ENCODE measurements at regions not wholly inside any gene's neighbourhood (a gene's known extent, or its start where the extent isn't known, plus 50 kb on each side); places are given as distances from the start of the nearest gene placed in this dataset.
"Not testable (repeated sequence)": the region's sequence is repeated elsewhere in the genome, so short reads cannot be mapped to it uniquely, and the experiment has no call there.

- no peak for DNase-seq (ENCODE audit: low read depth)
Observed at GRCh38 chr7:69091521-69091920, 506.8 kb upstream of the AUTS2 start.

GRCh38 chr7:69095127-69095526, 503.1 kb upstream of the AUTS2 start:
- DNase-seq (ENCODE audit: low read depth) = no peak

- DNase-seq (ENCODE audit: low read depth) = no peak
Observed at GRCh38 chr7:69095649-69096048, 502.6 kb upstream of the AUTS2 start.

- no peak for DNase-seq (ENCODE audit: low read depth)
Observed at GRCh38 chr7:69104023-69104422, 494.3 kb upstream of the AUTS2 start.

DNA sequence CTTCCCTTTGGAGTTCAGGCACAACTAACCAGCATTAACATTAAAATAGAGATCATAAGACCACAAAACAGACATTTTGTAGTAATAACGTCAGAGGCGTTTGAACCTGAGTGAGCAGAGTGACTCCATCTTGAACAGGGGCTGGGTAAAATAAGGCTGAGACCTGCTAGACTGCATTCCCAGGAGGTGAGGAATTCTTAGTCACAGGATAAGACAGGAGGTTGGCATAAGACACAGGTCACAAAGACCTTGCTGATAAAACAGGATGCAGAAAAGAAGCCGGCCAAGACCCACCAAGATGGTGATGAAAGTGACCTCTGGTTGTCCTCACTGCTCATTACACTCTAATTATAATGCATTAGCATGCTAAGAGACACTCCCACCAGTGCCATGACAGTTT, 493.2 kb upstream of the AUTS2 start:
- DNase-seq (ENCODE audit: low read depth) = no peak

GRCh38 chr7:69105981-69106380, 492.3 kb upstream of the AUTS2 start:
- no peak for DNase-seq (ENCODE audit: low read depth)

DNA sequence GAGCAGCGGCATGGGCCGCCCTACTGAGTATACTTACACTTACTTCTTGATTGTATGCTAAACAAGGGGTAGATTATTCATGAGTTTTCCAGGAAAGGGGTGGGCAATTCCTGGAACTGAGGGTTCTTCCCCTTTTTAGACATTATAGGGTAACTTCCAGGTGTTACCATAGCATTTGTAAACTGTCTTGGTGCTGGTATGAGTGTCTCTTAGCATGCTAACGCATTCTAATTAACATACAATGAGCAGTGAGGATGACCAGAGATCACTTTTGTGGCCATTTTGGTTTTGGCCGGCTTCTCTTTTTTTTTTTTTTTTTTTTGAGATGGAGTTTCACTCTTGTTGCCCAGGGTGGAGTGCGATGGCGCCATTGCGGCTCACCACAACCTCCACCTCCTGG, 491.8 kb upstream of the AUTS2 start:
- DNase-seq (ENCODE audit: low read depth) = not testable (repeated sequence)

DNA sequence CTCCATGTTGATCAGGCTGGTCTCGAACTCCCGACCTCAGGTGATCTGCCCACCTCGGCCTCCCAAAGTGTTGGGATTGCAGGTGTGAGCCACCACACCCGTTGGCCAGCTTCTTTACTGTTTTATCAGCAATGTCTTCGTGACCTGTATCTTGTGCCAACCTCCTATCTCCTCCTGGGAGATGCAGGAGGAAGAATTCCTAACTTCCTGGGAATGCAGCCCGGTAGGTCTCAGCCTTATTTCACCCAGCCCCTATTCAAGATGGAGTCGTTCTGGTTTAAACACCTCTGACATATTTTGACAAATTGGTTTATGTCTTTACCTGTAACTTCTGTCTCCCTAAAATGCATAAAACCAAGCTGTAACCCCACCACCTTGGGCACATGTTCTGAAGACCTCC, 491.3 kb upstream of the AUTS2 start:
- not testable (repeated sequence) for DNase-seq (ENCODE audit: low read depth)

DNA sequence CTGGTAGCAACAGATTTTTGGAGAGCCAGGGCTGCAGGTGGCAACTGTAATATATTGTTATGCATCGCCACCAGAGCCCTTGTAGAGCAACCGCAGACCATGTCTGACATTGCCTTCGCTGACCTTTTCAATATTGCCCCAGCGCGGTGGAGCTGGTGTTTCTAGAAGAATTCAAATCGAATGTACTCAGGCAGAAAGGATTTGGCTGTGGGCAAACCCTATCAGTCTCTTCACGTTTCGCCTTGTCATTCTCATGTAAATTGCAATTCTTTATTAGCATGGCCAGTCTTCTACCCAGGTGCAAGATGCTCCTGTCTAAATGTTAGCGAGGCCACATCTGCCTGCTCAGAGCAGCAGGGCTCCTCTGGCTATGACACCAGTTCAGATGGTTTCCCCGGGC, 490.2 kb upstream of the AUTS2 start:
- DNase-seq (ENCODE audit: low read depth) = no peak

- DNase-seq (ENCODE audit: low read depth) = no peak
Observed at GRCh38 chr7:69109246-69109645, 489.0 kb upstream of the AUTS2 start.

GRCh38 chr7:69109879-69110278, 488.4 kb upstream of the AUTS2 start:
- no peak for DNase-seq (ENCODE audit: low read depth)

DNA sequence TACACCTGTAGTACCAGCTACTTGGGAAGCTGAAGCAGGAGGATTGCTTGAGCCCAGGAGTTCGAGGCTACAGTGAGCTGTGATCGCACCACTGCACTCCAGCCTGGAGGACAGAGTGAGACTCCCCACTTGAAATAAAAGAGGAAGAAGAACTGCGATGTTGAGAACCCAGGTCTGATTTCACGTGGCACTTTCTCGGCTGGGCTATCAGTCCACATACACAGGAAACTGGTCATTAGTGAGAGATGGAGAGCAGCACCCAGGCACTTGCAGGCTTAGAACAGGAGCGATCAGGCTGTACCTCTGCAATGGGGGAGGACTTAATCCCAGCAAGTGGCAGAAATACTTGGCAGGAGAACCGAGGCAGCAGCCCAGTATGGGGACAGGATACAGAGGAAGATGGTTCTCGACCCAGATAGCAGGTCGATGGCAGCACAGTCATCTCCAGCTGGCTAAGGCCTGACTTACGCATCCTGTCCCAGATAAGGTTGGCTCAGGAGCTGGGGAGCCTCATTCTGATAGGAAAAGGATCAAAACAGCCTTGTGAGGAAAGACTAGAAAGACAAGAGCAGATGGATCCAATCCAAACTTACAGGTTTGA, 487.7 kb upstream of the AUTS2 start:
- no peak for DNase-seq (ENCODE audit: low read depth)

GRCh38 chr7:69114374-69114773, 483.9 kb upstream of the AUTS2 start:
- DNase-seq (ENCODE audit: low read depth) = no peak

DNA sequence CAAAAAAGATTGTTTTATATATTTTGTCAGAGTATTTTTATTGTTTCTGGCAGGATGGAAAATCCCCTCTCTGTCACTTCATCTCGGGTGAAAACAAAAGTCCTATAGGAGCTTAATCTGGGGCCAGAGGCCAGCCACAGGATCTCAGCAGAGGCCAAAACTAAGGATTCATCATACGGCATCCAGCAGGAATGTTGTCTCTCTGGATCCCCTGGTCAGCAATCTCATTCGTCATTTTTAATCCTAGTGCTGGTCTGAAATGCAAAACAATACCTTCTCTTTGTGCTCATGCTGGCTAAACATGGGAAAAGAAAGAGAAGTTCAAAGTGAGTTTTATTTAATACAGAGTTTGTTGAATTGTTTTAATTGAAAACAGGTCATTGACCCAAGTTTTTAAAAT, 482.5 kb upstream of the AUTS2 start:
- DNase-seq (ENCODE audit: low read depth) = no peak

- DNase-seq (ENCODE audit: low read depth) = not testable (repeated sequence)
Observed at GRCh38 chr7:69116196-69116595, 482.1 kb upstream of the AUTS2 start.

- no peak for DNase-seq (ENCODE audit: low read depth)
Observed at GRCh38 chr7:69122953-69123352, 475.3 kb upstream of the AUTS2 start.

DNA sequence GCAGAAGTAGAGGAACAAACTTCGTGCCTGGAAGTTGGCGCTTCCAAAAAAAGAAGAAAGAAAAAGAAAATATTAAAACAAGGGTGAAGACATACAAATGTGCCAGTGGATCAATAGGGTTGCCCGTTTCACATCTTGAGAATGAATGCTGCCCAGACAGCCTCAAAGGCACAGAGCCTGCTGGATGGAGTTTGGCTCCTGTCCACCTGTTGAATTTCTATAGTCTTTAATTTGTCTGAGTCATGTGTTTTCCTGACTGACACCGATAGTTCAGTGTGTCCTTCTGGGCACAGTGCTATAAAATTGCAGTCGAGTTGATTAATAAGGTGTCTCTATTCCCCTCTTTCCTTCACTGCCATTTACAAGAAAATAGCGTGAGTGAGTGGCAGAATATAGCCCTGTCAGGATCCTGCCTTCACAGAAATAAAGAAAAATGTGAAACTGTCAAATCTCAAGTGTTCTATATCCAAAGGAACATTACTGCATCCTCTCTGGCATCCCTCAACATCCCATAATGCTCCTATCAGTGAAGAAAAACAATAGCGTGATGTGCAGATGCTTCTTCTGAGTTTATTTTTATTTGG, 471.3 kb upstream of the AUTS2 start:
- no peak for DNase-seq (ENCODE audit: low read depth)

DNA sequence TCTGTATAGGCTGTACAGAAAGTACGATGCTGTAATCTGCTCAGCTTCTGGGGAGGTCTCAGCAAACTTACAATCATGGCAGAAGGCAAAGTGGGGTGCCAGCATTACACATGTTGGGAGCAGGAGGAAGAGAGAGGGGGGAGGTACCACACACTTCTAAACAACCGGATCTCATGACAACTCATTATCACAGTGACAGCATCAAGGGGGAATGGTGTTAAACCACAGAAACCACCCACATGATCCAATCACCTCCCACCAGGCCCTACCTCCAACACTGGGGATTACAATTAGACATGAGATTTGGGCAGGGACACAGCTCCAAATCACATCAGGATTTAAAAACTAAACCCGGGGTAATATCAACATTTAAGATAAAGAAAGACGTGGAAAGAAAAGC, 468.8 kb upstream of the AUTS2 start:
- DNase-seq (ENCODE audit: low read depth) = no peak

DNA sequence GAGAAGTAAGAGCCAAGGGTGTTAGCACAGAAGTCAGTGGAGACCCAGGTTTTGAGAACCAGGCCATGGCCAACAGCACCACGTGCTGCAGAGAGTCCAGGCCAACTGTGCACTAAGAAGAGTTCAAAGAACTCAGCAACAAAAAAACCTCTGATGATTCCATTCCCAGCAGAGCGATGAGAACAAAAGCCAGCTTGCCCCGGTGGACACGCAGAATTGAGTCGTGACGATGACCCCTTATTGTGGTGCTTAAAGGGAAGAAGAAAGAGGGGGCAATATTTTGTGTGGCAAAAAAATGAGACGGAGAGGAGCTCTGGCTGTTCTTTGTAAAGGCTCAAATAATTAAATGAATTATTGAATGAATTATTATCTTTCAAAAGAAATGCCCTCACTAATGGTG, 468.3 kb upstream of the AUTS2 start:
- DNase-seq (ENCODE audit: low read depth) = no peak

GRCh38 chr7:69130396-69130795, 467.9 kb upstream of the AUTS2 start:
- no peak for DNase-seq (ENCODE audit: low read depth)

DNA sequence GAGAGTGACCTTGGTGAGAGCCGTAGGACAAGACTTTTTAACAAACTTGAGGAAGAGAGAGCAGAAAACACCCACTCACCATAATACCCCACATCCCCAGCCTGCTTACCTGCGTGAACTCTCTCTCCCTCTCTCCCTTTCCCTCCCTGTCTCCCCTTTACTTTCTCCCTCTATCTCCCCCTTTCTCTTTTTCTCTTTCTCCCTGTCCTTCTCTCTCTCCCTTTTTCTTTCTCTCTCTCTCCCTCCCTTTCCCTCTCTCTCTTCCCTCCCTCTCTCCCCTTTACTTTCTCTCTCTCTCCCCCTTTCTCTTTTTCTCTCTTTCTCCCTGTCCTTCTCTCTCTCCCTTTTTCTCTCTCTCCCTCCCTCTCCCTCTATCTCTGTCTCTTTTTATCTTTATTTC, 464.0 kb upstream of the AUTS2 start:
- no peak for DNase-seq (ENCODE audit: low read depth)

GRCh38 chr7:69147631-69148030, 450.6 kb upstream of the AUTS2 start:
- DNase-seq (ENCODE audit: low read depth) = no peak

DNA sequence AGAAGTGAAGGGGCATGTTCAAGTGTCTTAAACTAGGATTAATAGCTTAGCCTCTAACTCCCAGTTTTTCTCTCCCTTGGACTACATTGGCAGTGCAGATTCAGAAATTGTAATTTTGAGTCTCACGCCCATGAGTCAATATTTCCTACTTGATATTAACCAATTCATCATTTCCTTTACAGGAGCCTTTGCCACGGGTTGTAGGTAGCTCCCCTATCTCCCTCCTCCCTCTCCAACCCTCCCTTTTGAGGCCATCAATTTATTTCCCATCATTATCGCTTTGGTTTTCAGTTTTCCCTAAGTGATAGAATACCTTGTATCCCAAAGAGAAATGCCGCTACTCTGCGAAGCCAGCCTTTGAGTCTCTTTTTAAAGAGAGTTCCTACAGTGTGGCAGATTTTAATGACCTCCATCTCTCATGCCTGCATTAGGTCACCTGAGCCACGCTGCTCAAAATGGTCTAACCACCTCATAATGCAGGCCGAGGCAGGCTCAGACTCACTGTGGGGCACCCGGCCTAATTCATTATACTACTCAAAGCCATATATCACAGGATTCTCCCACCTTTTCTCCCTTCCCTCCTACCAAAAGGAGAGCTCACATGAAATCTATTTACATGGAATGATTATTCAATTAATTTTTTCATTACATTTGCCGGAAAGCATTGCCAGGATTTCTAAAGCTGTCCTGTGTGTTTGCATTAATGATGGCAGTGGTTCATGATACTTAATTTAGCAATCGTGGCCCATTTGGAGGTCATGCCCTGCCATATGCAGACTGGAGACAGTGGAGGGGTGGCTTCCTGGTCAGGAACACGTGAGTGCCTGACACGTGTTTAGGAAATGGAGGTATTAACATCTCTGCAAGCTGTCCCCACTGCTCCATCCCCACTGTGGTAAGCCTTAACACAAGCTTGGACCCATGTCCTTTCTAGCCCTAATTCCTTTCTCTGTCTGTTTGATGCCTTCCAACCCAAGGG, 448.2 kb upstream of the AUTS2 start:
- no peak for DNase-seq (ENCODE audit: low read depth)

All from fibroblast of the conjunctiva (primary cell).